ENCODE measurements at regions not wholly inside any gene's neighbourhood (a gene's known extent, or its start where the extent isn't known, plus 50 kb on each side); places are given as distances from the start of the nearest gene placed in this dataset.

GRCh38 chr10:3241274-3241921, 68.8 kb upstream of the PITRM1 start:
- TF ChIP-seq CTCF (conservative IDR thresholded peaks at IDR 0.05; ENCODE audit: low read depth, low read length) (no peak), EZH2phosphoT487 (IDR thresholded peaks at IDR 0.05; ENCODE audit: borderline replicate concordance, low read length) (no peak), EZH2 (IDR thresholded peaks at IDR 0.05; ENCODE audit: low read length, unreplicated experiment) (no peak)

All from PC-3 (cell line).